ENCODE measurements at regions not wholly inside any gene's neighbourhood (a gene's known extent, or its start where the extent isn't known, plus 50 kb on each side); places are given as distances from the start of the nearest gene placed in this dataset.

DNA sequence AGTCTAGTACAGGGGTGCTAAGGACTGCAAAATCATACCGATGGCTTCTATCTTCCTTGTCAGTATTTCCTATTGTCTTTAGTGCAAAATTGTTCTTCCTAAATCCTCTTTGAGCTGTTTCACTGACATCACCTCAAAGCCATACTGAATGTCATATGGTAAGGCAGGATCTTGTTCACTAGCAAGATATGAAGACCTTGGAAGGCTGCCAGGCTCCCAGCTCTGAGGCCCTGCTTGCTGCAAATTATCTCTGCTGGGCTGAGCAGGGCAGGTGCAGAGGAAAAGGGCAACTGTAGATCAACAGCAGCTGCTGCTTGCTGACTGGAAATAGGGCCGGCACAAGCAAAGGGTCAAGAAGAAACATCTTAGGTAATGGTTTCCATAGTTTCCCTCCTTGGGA lies 58.2 kb downstream of the PMAIP1 start:
- peak; percentile 21 for DNase-seq

DNA sequence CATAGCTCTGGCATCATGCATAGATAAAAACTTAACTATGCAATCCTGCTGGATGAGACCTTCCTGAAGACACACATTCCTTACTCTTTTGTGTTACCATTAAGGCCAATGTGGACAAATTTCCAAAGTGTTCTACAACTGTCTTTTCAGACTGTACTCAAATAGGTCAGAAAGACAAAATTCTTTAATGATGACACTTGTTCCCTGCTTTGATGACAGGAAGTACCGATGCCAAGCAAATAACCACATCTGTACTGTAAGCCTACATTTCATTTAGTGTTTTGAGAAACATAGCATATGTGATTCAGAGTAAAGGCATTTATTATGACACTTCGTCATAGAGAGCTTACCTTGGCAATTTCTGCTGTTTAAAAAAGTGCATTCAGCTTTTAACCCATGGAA lies 55.0 kb downstream of the PMAIP1 start:
- no peak for DNase-seq

GRCh38 chr18:59954241-59954640 lies 54.4 kb downstream of the PMAIP1 start:
- DNase-seq: no peak
